GM12892 (cell line): ENCODE measurements at regions not wholly inside any gene's neighbourhood (a gene's known extent, or its start where the extent isn't known, plus 50 kb on each side); places are given as distances from the start of the nearest gene placed in this dataset.

Experiments used
- POLR2A ChIP-seq: IDR thresholded peaks from 2 replicates; pipeline ENCODE4 v1.6.1; 2011; ENCODE audit warnings: low read depth, low read length, control low read depth
- POLR2AphosphoS5 ChIP-seq: IDR thresholded peaks from 2 replicates; pipeline ENCODE4 v1.6.1; 2011; ENCODE audit warnings: low read depth, low read length, control low read depth

GRCh38 chr15:77742570-77742969, 109.9 kb upstream of the LINGO1 start:
- TF ChIP-seq POLR2A: no peak
- no peak for TF ChIP-seq POLR2AphosphoS5
